SU-DHL-6 (cell line): ENCODE measurements at regions not wholly inside any gene's neighbourhood (a gene's known extent, or its start where the extent isn't known, plus 50 kb on each side); places are given as distances from the start of the nearest gene placed in this dataset.

Source experiments
- H2AFZ ChIP-seq: fragments of 200-600 bp; sonication (generic); 2 replicates; pipeline ENCODE4 v1.6.1; 2014; ENCODE audit warnings: low read depth, mild to moderate bottlenecking, moderate library complexity, mixed read lengths, antibody characterized with exemption, low read length; ENCODE audit not compliant: severe bottlenecking
- H3F3A ChIP-seq: fragments of 200-600 bp; shearing (Covaris generic); 2 replicates; pipeline ENCODE4 v1.6.0; 2016; ENCODE audit warnings: antibody characterized with exemption, mild to moderate bottlenecking; ENCODE audit not compliant: insufficient read depth
- H3K27ac ChIP-seq: fragments of 200-600 bp; sonication (generic); 2 replicates; pipeline ENCODE4 v1.5.1; 2016; ENCODE audit warnings: low read depth, mild to moderate bottlenecking, low read length, moderate library complexity, mixed read lengths
- H3K27me3 ChIP-seq: fragments of 200-600 bp; sonication (generic), shearing (Covaris generic); 2 replicates; pipeline ENCODE4 v1.6.0; 2014; ENCODE audit warnings: mild to moderate bottlenecking, low read length
- H3K36me3 ChIP-seq: fragments of 200-600 bp; sonication (generic); 2 replicates; pipeline ENCODE4 v1.6.1; 2014; ENCODE audit warnings: mild to moderate bottlenecking, low read length, mixed read lengths
- H3K4me2 ChIP-seq: fragments of 300-600, 200-600 bp; shearing (Covaris generic), sonication (generic); 2 replicates; pipeline ENCODE4 v1.6.0; 2014; ENCODE audit warnings: low read length, low read depth, mild to moderate bottlenecking; ENCODE audit not compliant: poor library complexity, severe bottlenecking
- H3K4me3 ChIP-seq: fragments of 200-600 bp; sonication (generic); 2 replicates; pipeline ENCODE4 v1.5.1; 2014; ENCODE audit warnings: antibody characterized with exemption, low read length, mild to moderate bottlenecking, mixed read lengths; ENCODE audit not compliant: insufficient read depth, poor library complexity, severe bottlenecking
- H3K79me2 ChIP-seq: fragments of 200-600 bp; sonication (generic); 2 replicates; pipeline ENCODE4 v1.6.1; 2014; ENCODE audit warnings: mild to moderate bottlenecking, low read length, moderate library complexity; ENCODE audit not compliant: insufficient read depth
- H3K9ac ChIP-seq: fragments of 200-600 bp; sonication (generic); 2 replicates; pipeline ENCODE4 v1.7.0; 2014; ENCODE audit warnings: mild to moderate bottlenecking, low read length
- H3K9me2 ChIP-seq: fragments of 200-600 bp; sonication (generic); replicated peaks from 2 replicates; pipeline ENCODE4 v1.6.1; 2014; ENCODE audit warnings: low read length; ENCODE audit not compliant: insufficient read depth
- H3K9me3 ChIP-seq: fragments of 200-600 bp; sonication (generic); 2 replicates; pipeline ENCODE4 v1.6.1; 2014; ENCODE audit warnings: low read length, mixed read lengths; ENCODE audit not compliant: insufficient read depth
- H4K20me1 ChIP-seq: fragments of 200-600 bp; sonication (generic); 2 replicates; pipeline ENCODE4 v1.6.1; 2014; ENCODE audit warnings: low read depth, mild to moderate bottlenecking, antibody characterized with exemption, low read length, moderate library complexity, mixed read lengths
- EZH2phosphoT487 ChIP-seq: fragments of 200-600 bp; sonication (generic), shearing (Covaris generic); conservative IDR thresholded peaks from 2 replicates; pipeline ENCODE4 v1.6.1; 2018; ENCODE audit warnings: mild to moderate bottlenecking, antibody characterized with exemption, low read length, moderate library complexity, mixed read lengths
- TF ChIP-seq, protein P1 (sequence below): fragments of 200-600 bp; sonication (generic); IDR thresholded peaks from one replicate; pipeline ENCODE4 v1.5.1; 2017; ENCODE audit warnings: antibody characterized with exemption, mild to moderate bottlenecking, low read length, moderate library complexity; ENCODE audit not compliant: insufficient read depth, poor library complexity, severe bottlenecking

GRCh38 chr6:130655586-130655985 lies 171.6 kb upstream of the SMLR1 start:
- H4K20me1 ChIP-seq = no peaks in the 10 kb centered on the region
- no peak overlapping the region for H3K4me3 ChIP-seq
- no peaks in the 10 kb centered on the region for H3K9me3 ChIP-seq
- H3K27ac ChIP-seq = no peak overlapping the region
- no peak overlapping the region for H3K9ac ChIP-seq
- no peak overlapping the region for H3K4me2 ChIP-seq
- no peaks in the 10 kb centered on the region for H3K27me3 ChIP-seq
- H3F3A ChIP-seq = no peaks in the 10 kb centered on the region
- H3K79me2 ChIP-seq = no peaks in the 10 kb centered on the region
- no peak for TF ChIP-seq EZH2phosphoT487
- TF ChIP-seq, protein P1, sequence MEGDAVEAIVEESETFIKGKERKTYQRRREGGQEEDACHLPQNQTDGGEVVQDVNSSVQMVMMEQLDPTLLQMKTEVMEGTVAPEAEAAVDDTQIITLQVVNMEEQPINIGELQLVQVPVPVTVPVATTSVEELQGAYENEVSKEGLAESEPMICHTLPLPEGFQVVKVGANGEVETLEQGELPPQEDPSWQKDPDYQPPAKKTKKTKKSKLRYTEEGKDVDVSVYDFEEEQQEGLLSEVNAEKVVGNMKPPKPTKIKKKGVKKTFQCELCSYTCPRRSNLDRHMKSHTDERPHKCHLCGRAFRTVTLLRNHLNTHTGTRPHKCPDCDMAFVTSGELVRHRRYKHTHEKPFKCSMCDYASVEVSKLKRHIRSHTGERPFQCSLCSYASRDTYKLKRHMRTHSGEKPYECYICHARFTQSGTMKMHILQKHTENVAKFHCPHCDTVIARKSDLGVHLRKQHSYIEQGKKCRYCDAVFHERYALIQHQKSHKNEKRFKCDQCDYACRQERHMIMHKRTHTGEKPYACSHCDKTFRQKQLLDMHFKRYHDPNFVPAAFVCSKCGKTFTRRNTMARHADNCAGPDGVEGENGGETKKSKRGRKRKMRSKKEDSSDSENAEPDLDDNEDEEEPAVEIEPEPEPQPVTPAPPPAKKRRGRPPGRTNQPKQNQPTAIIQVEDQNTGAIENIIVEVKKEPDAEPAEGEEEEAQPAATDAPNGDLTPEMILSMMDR = no peak
- H2AFZ ChIP-seq = no peak overlapping the region
- H3K36me3 ChIP-seq = no peaks in the 10 kb centered on the region
- H3K9me2 ChIP-seq = no peaks in the 10 kb centered on the region

GRCh38 chr6:130661077-130661476 lies 166.1 kb upstream of the SMLR1 start:
- no peak overlapping the region for H3K27ac ChIP-seq
- H4K20me1 ChIP-seq = no peaks in the 10 kb centered on the region

GRCh38 chr6:130666786-130667185 lies 160.4 kb upstream of the SMLR1 start:
- H3K27ac ChIP-seq = no peak overlapping the region
- H3K36me3 ChIP-seq = no peaks in the 10 kb centered on the region
- H2AFZ ChIP-seq = no peak overlapping the region
- H4K20me1 ChIP-seq = no peaks in the 10 kb centered on the region
- TF ChIP-seq EZH2phosphoT487 = no peak
- TF ChIP-seq, protein P1 = no peak
- no peak overlapping the region for H3K9ac ChIP-seq
- H3K9me3 ChIP-seq = no peaks in the 10 kb centered on the region
- H3K9me2 ChIP-seq = no peaks in the 10 kb centered on the region
- H3K79me2 ChIP-seq = no peaks in the 10 kb centered on the region
- no peak overlapping the region for H3K4me2 ChIP-seq
- no peak overlapping the region for H3K4me3 ChIP-seq
- H3K27me3 ChIP-seq = no peaks in the 10 kb centered on the region
- H3F3A ChIP-seq = no peaks in the 10 kb centered on the region

More at GRCh38 chr6:130661077-130661476, 166.1 kb upstream of the SMLR1 start:
- Histone ChIP-seq H3K9me2 (no peaks in the 10 kb centered on the region), H3K79me2 (no peaks in the 10 kb centered on the region), H3K36me3 (no peaks in the 10 kb centered on the region), H3K9ac (no peak overlapping the region), H3F3A (no peaks in the 10 kb centered on the region), H3K27me3 (no peaks in the 10 kb centered on the region), H2AFZ (no peak overlapping the region), H3K4me3 (no peak overlapping the region), H3K9me3 (no peaks in the 10 kb centered on the region), H3K4me2 (no peak overlapping the region)
- TF ChIP-seq, protein P1 = no peak
- no peak for TF ChIP-seq EZH2phosphoT487
